ENCODE measurements at regions not wholly inside any gene's neighbourhood (a gene's known extent, or its start where the extent isn't known, plus 50 kb on each side); places are given as distances from the start of the nearest gene placed in this dataset.

- TF ChIP-seq CTCF (optimal IDR thresholded peaks at IDR 0.05 in 1 of 3, IDR thresholded peaks at IDR 0.05 in 1 of 3, conservative IDR thresholded peaks at IDR 0.05 in 1 of 3; ENCODE audit: extremely low read depth in 1 of 3, insufficient read depth in 2 of 3, low read length in 3 of 3): no peak
- TF ChIP-seq EZH2 (IDR thresholded peaks at IDR 0.05; ENCODE audit: low read length): no peak
These were observed 103.8 kb downstream of the OR13A1 start for GRCh38 chr10:45211576-45211975.

Measured in keratinocyte (primary cell).